Left ventricle myocardium inferior (tissue), 1 donor: ENCODE measurements at regions not wholly inside any gene's neighbourhood (a gene's known extent, or its start where the extent isn't known, plus 50 kb on each side); places are given as distances from the start of the nearest gene placed in this dataset.

Experiments used
- DNase-seq: peaks from one replicate; pipeline ENCODE4 v3.0.0-alpha.2; 2020
- H3K27ac ChIP-seq: fragments of 200-600 bp; replicated peaks from 2 replicates; pipeline ENCODE4 v1.8.0; 2021
- H3K27me3 ChIP-seq: fragments of 200-600 bp; 2 replicates; pipeline ENCODE4 v1.8.0; 2021; ENCODE audit warnings: low read depth
- H3K36me3 ChIP-seq: fragments of 200-600 bp; 2 replicates; pipeline ENCODE4 v1.8.0; 2021
- H3K4me1 ChIP-seq: fragments of 200-600 bp; 2 replicates; pipeline ENCODE4 v1.8.0; 2021
- H3K4me3 ChIP-seq: fragments of 200-600 bp; 2 replicates; pipeline ENCODE4 v1.8.0; 2021; ENCODE audit warnings: mild to moderate bottlenecking, moderate library complexity
- H3K9me3 ChIP-seq: fragments of 200-600 bp; replicated peaks from 2 replicates; pipeline ENCODE4 v1.8.0; 2021
- CTCF ChIP-seq: fragments of 200-600 bp; IDR thresholded peaks from 2 replicates; pipeline ENCODE4 v1.8.0; 2021; ENCODE audit warnings: antibody characterized with exemption, mild to moderate bottlenecking, borderline replicate concordance
- intact Hi-C: fragments of 100-400 bp; cut with micrococcal nuclease; formaldehyde crosslinking; loops from one replicate; pipeline ENCODE4 v1.11.0; 2022
- donor health status: DM: no; HTN: yes; CAD: no; lungs with severe emphysema.

- Histone ChIP-seq H3K27me3 (no peaks in the 10 kb centered on the region), H3K4me1 (peaks cover 10% of the 10 kb centered on the region), H3K9me3 (peaks cover 34% of the 10 kb centered on the region), H3K36me3 (no peaks in the 10 kb centered on the region), H3K4me3 (no peak overlapping the region), H3K27ac (no peak overlapping the region)
- no peak for DNase-seq
- intact Hi-C loops, result no loop called here
- TF ChIP-seq CTCF, result no peak
Measured at GRCh38 chr7:46559194-46559832, 638.2 kb upstream of the IGFBP3 start.

- Histone ChIP-seq H3K36me3 (no peaks in the 10 kb centered on the region), H3K4me3 (no peak overlapping the region), H3K27ac (no peak overlapping the region)
Measured at GRCh38 chr7:46558482-46559193, 637.6 kb upstream of the IGFBP3 start.

GRCh38 chr7:46557781-46558180 lies 636.7 kb upstream of the IGFBP3 start:
- H3K4me3 ChIP-seq, result no peak overlapping the region
- H3K27me3 ChIP-seq, result no peaks in the 10 kb centered on the region
- no peak for DNase-seq
- H3K27ac ChIP-seq, result no peak overlapping the region
- intact Hi-C loops, result no loop called here
- peaks cover 27% of the 10 kb centered on the region for H3K9me3 ChIP-seq
- H3K36me3 ChIP-seq, result no peaks in the 10 kb centered on the region
- TF ChIP-seq CTCF, result no peak
- peaks cover 10% of the 10 kb centered on the region for H3K4me1 ChIP-seq

More at GRCh38 chr7:46558482-46559193, 637.6 kb upstream of the IGFBP3 start:
- intact Hi-C loops, result no loop called here
- no peak for TF ChIP-seq CTCF
- peaks cover 10% of the 10 kb centered on the region for H3K4me1 ChIP-seq
- no peak for DNase-seq
- H3K9me3 ChIP-seq, result peaks cover 34% of the 10 kb centered on the region
- no peaks in the 10 kb centered on the region for H3K27me3 ChIP-seq

- no peak for TF ChIP-seq CTCF
- H3K36me3 ChIP-seq, result no peaks in the 10 kb centered on the region
- peaks cover 23% of the 10 kb centered on the region for H3K9me3 ChIP-seq
- peaks cover 10% of the 10 kb centered on the region for H3K4me1 ChIP-seq
- H3K4me3 ChIP-seq, result no peak overlapping the region
- H3K27me3 ChIP-seq, result no peaks in the 10 kb centered on the region
- intact Hi-C loops, result no loop called here
- DNase-seq, result no peak
- no peak overlapping the region for H3K27ac ChIP-seq
Measured at GRCh38 chr7:46557295-46557711, 636.2 kb upstream of the IGFBP3 start.

- Histone ChIP-seq H3K36me3 (no peaks in the 10 kb centered on the region), H3K27me3 (no peaks in the 10 kb centered on the region), H3K4me1 (peaks cover 10% of the 10 kb centered on the region), H3K9me3 (peaks cover under 1% of the 10 kb centered on the region), H3K4me3 (no peak overlapping the region), H3K27ac (no peak overlapping the region)
- intact Hi-C loops, result no loop called here
- no peak for DNase-seq
- TF ChIP-seq CTCF, result no peak
Measured at GRCh38 chr7:46554688-46555422, 633.8 kb upstream of the IGFBP3 start.
